Thyroid gland (tissue), 4 donors: ENCODE measurements at regions not wholly inside any gene's neighbourhood (a gene's known extent, or its start where the extent isn't known, plus 50 kb on each side); places are given as distances from the start of the nearest gene placed in this dataset.

ENCODE experiments used
- DNase-seq, 2 donors: peaks; one replicate each; pipeline ENCODE4 v3.0.0-alpha.2; 2019
- H3K27ac ChIP-seq, 3 donors: fragments of 200-600 bp; sonication (generic); 1 replicate in 2 of 3; 2 replicates in 1 of 3; pipeline ENCODE4 v1.5.1; 2016 to 2019; ENCODE audit warnings: mild to moderate bottlenecking in 1 of 3, moderate library complexity in 1 of 3
- H3K27me3 ChIP-seq: fragments of 200-600 bp; sonication (generic); one replicate; pipeline ENCODE4 v1.5.1; 2019
- H3K36me3 ChIP-seq, 2 donors: fragments of 200-600 bp; sonication (generic); one replicate each; pipeline ENCODE4 v1.5.1; 2016 to 2019
- H3K4me1 ChIP-seq, 2 donors: fragments of 200-600 bp; sonication (generic); one replicate each; pipeline ENCODE4 v1.5.1; 2017 to 2019
- H3K4me3 ChIP-seq, 3 donors: fragments of 200-600 bp; sonication (generic); replicated peaks in 1 of 3; 1 replicate in 2 of 3; 2 replicates in 1 of 3; pipeline ENCODE4 v1.5.1; 2016; ENCODE audit warnings: mild to moderate bottlenecking in 1 of 3
- H3K9me3 ChIP-seq: fragments of 200-600 bp; sonication (generic); one replicate; pipeline ENCODE4 v1.5.1; 2017
- CTCF ChIP-seq, 6 experiments: fragments of 200-600 bp in 3 of 6; fragments of 450-650 bp in 3 of 6; sonication (generic) in 3 of 6; IDR thresholded peaks; one replicate each; pipeline ENCODE4 v1.5.1; 2016 to 2019; ENCODE audit warnings: antibody characterized with exemption in 6 of 6, mild to moderate bottlenecking in 2 of 6, inconsistent platforms in 1 of 6, moderate library complexity in 1 of 6
- POLR2A ChIP-seq, 2 donors: fragments of 450-650 bp; IDR thresholded peaks; one replicate each; pipeline ENCODE4 v1.6.1; 2017; ENCODE audit warnings: antibody characterized with exemption in 2 of 2, mild to moderate bottlenecking in 2 of 2, moderate library complexity in 1 of 2
- WGBS, 2 donors: methylation state at CpG; one replicate each; pipeline ENCODE4 v1.1.5; 2017; 5-methylcytosine and 5-hydroxymethylcytosine counted together
- intact Hi-C: fragments of 100-400 bp; cut with DNase I; formaldehyde crosslinking; loops from one replicate; pipeline ENCODE4 v1.15.1; 2023

GRCh38 chr12:93163260-93164036, 214.3 kb upstream of the NUDT4 start:
- TF ChIP-seq POLR2A (IDR thresholded peaks at IDR 0.05) = no peak
- no peak for TF ChIP-seq CTCF (IDR thresholded peaks at IDR 0.05)
- no peaks in the 10 kb centered on the region for H3K27me3 ChIP-seq
- H3K9me3 ChIP-seq = no peaks in the 10 kb centered on the region
- no peaks in the 10 kb centered on the region for H3K36me3 ChIP-seq
- no peaks in the 10 kb centered on the region for H3K4me1 ChIP-seq
- no peak for DNase-seq
- 72 to 82% methylated on average over 4 of the region's 4 CpGs for WGBS, 2 donors
- no peak overlapping the region for H3K4me3 ChIP-seq
- intact Hi-C loops = no loop called here
- H3K27ac ChIP-seq = no peak overlapping the region

GRCh38 chr12:93164103-93164880, 213.4 kb upstream of the NUDT4 start:
- Histone ChIP-seq H3K4me1 (no peaks in the 10 kb centered on the region), H3K36me3 (no peaks in the 10 kb centered on the region), H3K9me3 (no peaks in the 10 kb centered on the region), H3K27me3 (no peaks in the 10 kb centered on the region), H3K4me3 (no peak overlapping the region), H3K27ac (no peak overlapping the region)
- no peak for DNase-seq
- TF ChIP-seq POLR2A (IDR thresholded peaks at IDR 0.05) = no peak
- no peak for TF ChIP-seq CTCF (IDR thresholded peaks at IDR 0.05)
- WGBS, 2 donors = 90 to 93% methylated on average over 5 of the region's 5 CpGs
- intact Hi-C loops = no loop called here

GRCh38 chr12:93165384-93165932, 212.3 kb upstream of the NUDT4 start:
- WGBS, 2 donors = 60 to 68% methylated on average over 4 of the region's 4 CpGs
- H3K9me3 ChIP-seq = no peaks in the 10 kb centered on the region
- no peaks in the 10 kb centered on the region for H3K36me3 ChIP-seq
- DNase-seq = no peak
- H3K4me1 ChIP-seq = no peaks in the 10 kb centered on the region
- no peak for TF ChIP-seq POLR2A (IDR thresholded peaks at IDR 0.05)
- no peak for TF ChIP-seq CTCF (IDR thresholded peaks at IDR 0.05)
- H3K27ac ChIP-seq = no peak overlapping the region
- H3K4me3 ChIP-seq = no peak overlapping the region
- no peaks in the 10 kb centered on the region for H3K27me3 ChIP-seq
- intact Hi-C loops = no loop called here

- no peaks in the 10 kb centered on the region for H3K9me3 ChIP-seq
- H3K4me1 ChIP-seq = no peaks in the 10 kb centered on the region
- intact Hi-C loops = no loop called here
- no peak for DNase-seq
- H3K27ac ChIP-seq = no peak overlapping the region
- H3K36me3 ChIP-seq = no peaks in the 10 kb centered on the region
- TF ChIP-seq POLR2A (IDR thresholded peaks at IDR 0.05) = no peak
- no peak for TF ChIP-seq CTCF (IDR thresholded peaks at IDR 0.05)
- H3K4me3 ChIP-seq = no peak overlapping the region
- 92 to 93% methylated on average over 7 of the region's 7 CpGs for WGBS, 2 donors
- no peaks in the 10 kb centered on the region for H3K27me3 ChIP-seq
Observed at GRCh38 chr12:93166541-93167307, 211.0 kb upstream of the NUDT4 start.
